GM12878 (cell line): ENCODE measurements at regions not wholly inside any gene's neighbourhood (a gene's known extent, or its start where the extent isn't known, plus 50 kb on each side); places are given as distances from the start of the nearest gene placed in this dataset.

Experiments
- ATAC-seq: fragments of 200-7000 bp; cut with Tn5 transposase; 3 replicates; pipeline ENCODE4 v1.9.1; 2020; ENCODE audit warnings: mild to moderate bottlenecking, moderate library complexity
- BruUV-seq: library from RNA; stranded (reverse); fragments of 400-500 nt; replicated peaks from 2 replicates; lab custom pipeline; 2021; lab: Mats Ljungman, UMichigan
- CTCF ChIA-PET: fragments of 300-600 bp; sonication (Branson Sonifier 250); formaldehyde crosslinking; extraction: SDS; loops from one replicate; lab custom pipeline; 2021; ENCODE audit warnings: inconsistent platforms; lab: Yijun Ruan, JAX
- POLR2A ChIA-PET: fragments of 350-600 bp; formaldehyde crosslinking; extraction: SDS; loops from one replicate; lab custom pipeline; 2021; ENCODE audit warnings: inconsistent platforms; lab: Charles Lee
- RAD21 ChIA-PET: fragments of 300-600 bp; sonication (Branson Sonifier 250); formaldehyde crosslinking; loops from one replicate; lab custom pipeline; 2023; ENCODE audit warnings: antibody characterized with exemption; ENCODE audit not compliant: unreplicated experiment; lab: Charles Lee
- SMC1A ChIA-PET: fragments of 300-600 bp; sonication (Branson Sonifier 250); formaldehyde crosslinking; loops from one replicate; lab custom pipeline; 2023; ENCODE audit not compliant: unreplicated experiment, uncharacterized antibody; lab: Charles Lee
- DNase-seq: peaks from one replicate; pipeline ENCODE4 v3.0.0-alpha.2; 2011; ENCODE audit warnings: low read depth, low spot score
- FAIRE-seq: peaks from 3 replicates; lab custom pipeline; 2011; peaks lifted over from hg19 to GRCh38; lab: Jason Lieb, UNC
- H2AFZ ChIP-seq: 2 replicates; pipeline ENCODE4 v1.6.0; 2011; ENCODE audit warnings: low read depth, low read length, control low read depth; ENCODE audit not compliant: control insufficient read depth
- H3K27ac ChIP-seq: 2 replicates; pipeline ENCODE4 v1.5.1; 2011; ENCODE audit warnings: control low read depth; ENCODE audit not compliant: control insufficient read depth, insufficient read depth
- H3K27me3 ChIP-seq, 2 experiments: replicated peaks in 1 of 2; 2 replicates each; pipeline versions ENCODE4 v1.6.0 to v1.6.1; 2011; ENCODE audit warnings: low read length in 1 of 2; ENCODE audit not compliant: control insufficient read depth in 2 of 2, insufficient read depth in 2 of 2
- H3K36me3 ChIP-seq, 2 experiments: 2 replicates each; pipeline ENCODE4 v1.5.1; 2011; ENCODE audit warnings: low read length in 1 of 2; ENCODE audit not compliant: control insufficient read depth in 2 of 2, insufficient read depth in 2 of 2
- H3K4me1 ChIP-seq: 2 replicates; pipeline ENCODE4 v1.6.1; 2011; ENCODE audit warnings: mild to moderate bottlenecking, low read length, moderate library complexity, mixed read lengths; ENCODE audit not compliant: control insufficient read depth, insufficient read depth
- H3K4me2 ChIP-seq: 2 replicates; pipeline ENCODE4 v1.6.0; 2011; ENCODE audit warnings: control low read depth; ENCODE audit not compliant: control insufficient read depth, insufficient read depth
- H3K4me3 ChIP-seq: fragments of 200-600 bp; sonication (generic); 2 replicates; pipeline ENCODE4 v1.5.1; 2016
- H3K79me2 ChIP-seq: 2 replicates; pipeline ENCODE4 v1.6.0; 2011; ENCODE audit warnings: low read length; ENCODE audit not compliant: control insufficient read depth, insufficient read depth
- H3K9ac ChIP-seq: 2 replicates; pipeline ENCODE4 v1.8.0; 2011; ENCODE audit warnings: low read length, control low read depth, mixed read lengths; ENCODE audit not compliant: control insufficient read depth, insufficient read depth
- H3K9me3 ChIP-seq: replicated peaks from 3 replicates; pipeline ENCODE4 v1.5.1; 2011; ENCODE audit warnings: mild to moderate bottlenecking, low read length; ENCODE audit not compliant: control insufficient read depth, insufficient read depth
- H4K20me1 ChIP-seq: 2 replicates; pipeline ENCODE4 v1.6.0; 2011; ENCODE audit not compliant: control insufficient read depth, insufficient read depth
- ASH2L ChIP-seq: fragments of 300-600, 200-600 bp; sonication (generic); IDR thresholded peaks from 2 replicates; pipeline ENCODE4 v1.6.1; 2017; ENCODE audit warnings: low read depth, mild to moderate bottlenecking, borderline replicate concordance
- BHLHE40 ChIP-seq, 2 experiments: fragments of 450-650 bp in 1 of 2; IDR thresholded peaks; 2 replicates each; pipeline ENCODE4 v1.6.1; 2011 to 2017; ENCODE audit warnings: low read depth in 2 of 2, borderline replicate concordance in 1 of 2, improper control_type of control experiment in 1 of 2, low read length in 1 of 2, mild to moderate bottlenecking in 1 of 2
- CHD2 ChIP-seq: IDR thresholded peaks from 2 replicates; pipeline ENCODE4 v1.6.1; 2011; ENCODE audit warnings: low read depth, low read length, improper control_type of control experiment, borderline replicate concordance
- FOS ChIP-seq: IDR thresholded peaks from 3 replicates; pipeline ENCODE4 v1.6.1; 2011; ENCODE audit warnings: borderline replicate concordance; ENCODE audit not compliant: insufficient read length; ENCODE audit errors: extremely low read depth
- IKZF1 ChIP-seq: fragments of 450-650 bp; conservative IDR thresholded peaks from 2 replicates; pipeline ENCODE4 v1.6.1; 2017; ENCODE audit warnings: antibody characterized with exemption, mild to moderate bottlenecking
- LARP7 ChIP-seq: fragments of 450-650 bp; IDR thresholded peaks from 2 replicates; pipeline ENCODE4 v1.6.1; 2017; ENCODE audit warnings: mild to moderate bottlenecking
- NFYA ChIP-seq: IDR thresholded peaks from 2 replicates; pipeline ENCODE4 v1.6.1; 2011; ENCODE audit warnings: low read depth, mild to moderate bottlenecking, low read length, improper control_type of control experiment, borderline replicate concordance
- PAX5 ChIP-seq: IDR thresholded peaks from 2 replicates; pipeline ENCODE4 v1.6.1; 2011; ENCODE audit warnings: low read depth, low read length, borderline replicate concordance
- PBX3 ChIP-seq: IDR thresholded peaks from 2 replicates; pipeline ENCODE4 v1.6.1; 2011; ENCODE audit warnings: mild to moderate bottlenecking, low read depth, low read length, moderate library complexity; ENCODE audit not compliant: insufficient replicate concordance
- POLR2A ChIP-seq: IDR thresholded peaks from 2 replicates; pipeline ENCODE4 v1.6.1; 2011; ENCODE audit warnings: low read depth, mild to moderate bottlenecking, low read length
- RAD21 ChIP-seq: IDR thresholded peaks from 2 replicates; pipeline ENCODE4 v1.6.1; 2011; ENCODE audit warnings: mild to moderate bottlenecking, low read depth, low read length, moderate library complexity; ENCODE audit not compliant: insufficient read depth
- REST ChIP-seq: IDR thresholded peaks from 2 replicates; pipeline ENCODE4 v1.6.1; 2012; ENCODE audit warnings: mild to moderate bottlenecking, low read depth, low read length
- RUNX3 ChIP-seq: IDR thresholded peaks from 2 replicates; pipeline ENCODE4 v1.6.1; 2012; ENCODE audit warnings: low read length, inconsistent platforms
- TCF3 ChIP-seq: IDR thresholded peaks from 2 replicates; pipeline ENCODE4 v1.6.1; 2012; ENCODE audit warnings: low read depth, mild to moderate bottlenecking, low read length, borderline replicate concordance; ENCODE audit not compliant: insufficient read depth
- YBX1 ChIP-seq: fragments of 450-650 bp; IDR thresholded peaks from 2 replicates; pipeline ENCODE4 v1.6.1; 2016; ENCODE audit warnings: antibody characterized with exemption
- ZNF24 ChIP-seq: fragments of 450-650 bp; IDR thresholded peaks from 2 replicates; pipeline ENCODE4 v1.6.1; 2017; ENCODE audit warnings: antibody characterized with exemption, mild to moderate bottlenecking
- WGBS: methylation state at CpG from one replicate; pipeline ENCODE4 v1.1.6; 2016; ENCODE audit warnings: low lambda C conversion rate; ENCODE audit not compliant: insufficient replicate concordance, insufficient coverage; ENCODE audit errors: missing lambda C conversion rate; 5-methylcytosine and 5-hydroxymethylcytosine counted together
- in situ Hi-C: fragments of 300-500 bp; cut with MboI; formaldehyde crosslinking; loops from 9 replicates; pipeline ENCODE4 v1.14.3; 2018; ENCODE audit warnings: mixed read lengths
- intact Hi-C: fragments of 100-400 bp; cut with micrococcal nuclease; formaldehyde crosslinking; loops from one replicate; pipeline ENCODE4 v1.14.2; 2022; ENCODE audit not compliant: unreplicated experiment

GRCh38 chrX:147811803-147812202, 99.9 kb upstream of the FMR1 start (continued):
- no peak for TF ChIP-seq REST

GRCh38 chrX:147827070-147827469, 84.6 kb upstream of the FMR1 start:
- Histone ChIP-seq H3K4me2 (no peak overlapping the region), H3K79me2 (no peaks in the 10 kb centered on the region), H3K9ac (no peak overlapping the region), H3K36me3 (no peaks in the 10 kb centered on the region), H2AFZ (no peak overlapping the region), H3K4me1 (no peaks in the 10 kb centered on the region), H3K27me3 (no peaks in the 10 kb centered on the region), H3K27ac (no peak overlapping the region), H3K4me3 (no peak overlapping the region), H3K9me3 (no peaks in the 10 kb centered on the region; the same call in 2 of the 3 replicates), H4K20me1 (no peaks in the 10 kb centered on the region)
- POLR2A ChIA-PET: no interaction called here
- ATAC-seq (no peak), FAIRE-seq (no peak), DNase-seq (no peak)
- 76% methylated on average over 3 of the region's 3 CpGs for WGBS
- intact Hi-C loops (no loop called here), in situ Hi-C loops (no loop called here)
- SMC1A ChIA-PET: interaction anchor here (0.6 kb wide), 1 partner anchor 252 kb away, joined by 3 read pairs; no protein-coding TSS in a partner anchor
- RAD21 ChIA-PET: no interaction called here
- CTCF ChIA-PET: interaction anchor here (0.8 kb wide), 1 partner anchor 11 kb away, joined by 3 read pairs; no protein-coding TSS in a partner anchor
- no TSS peak for BruUV-seq
- TF ChIP-seq BHLHE40 (IDR thresholded peaks at IDR 0.05; ENCODE audit: borderline replicate concordance in 1 of 2, low read depth in 2 of 2, low read length in 1 of 2) (no peak), ASH2L (no peak), ZNF24 (no peak), IKZF1 (no peak), RAD21 (no peak), PBX3 (no peak), CHD2 (no peak), NFYA (no peak), FOS (no peak), RUNX3 (no peak), POLR2A (no peak), YBX1 (no peak), TCF3 (no peak), LARP7 (no peak), PAX5 (no peak)
